ENCODE measurements at regions not wholly inside any gene's neighbourhood (a gene's known extent, or its start where the extent isn't known, plus 50 kb on each side); places are given as distances from the start of the nearest gene placed in this dataset.
"Not testable (repeated sequence)": the region's sequence is repeated elsewhere in the genome, so short reads cannot be mapped to it uniquely, and the experiment has no call there.

GRCh38 chr6:14897831-14898230 lies 348.0 kb upstream of the JARID2 start:
- H3K4me3 ChIP-seq (ENCODE audit: low read length), result no peak overlapping the region
- no peak for TF ChIP-seq ZNF274 (IDR thresholded peaks at IDR 0.05; ENCODE audit: low read depth, low read length)

- not testable (repeated sequence) for H3K4me3 ChIP-seq (ENCODE audit: low read length)
Observed at GRCh38 chr6:14899441-14899840, 346.4 kb upstream of the JARID2 start.

- TF ChIP-seq ZNF274 (IDR thresholded peaks at IDR 0.05; ENCODE audit: low read depth, low read length), result no peak
- H3K4me3 ChIP-seq (ENCODE audit: low read length), result no peak overlapping the region
Observed at GRCh38 chr6:14900919-14901318, 344.9 kb upstream of the JARID2 start.

- H3K4me3 ChIP-seq (ENCODE audit: low read length), result no peak overlapping the region
- no peak for TF ChIP-seq ZNF274 (IDR thresholded peaks at IDR 0.05; ENCODE audit: low read depth, low read length)
Observed at GRCh38 chr6:14903176-14904038, 342.5 kb upstream of the JARID2 start.

- TF ChIP-seq ZNF274 (IDR thresholded peaks at IDR 0.05; ENCODE audit: low read depth, low read length), result no peak
Observed at GRCh38 chr6:14905201-14905600, 340.7 kb upstream of the JARID2 start.

GRCh38 chr6:14906621-14907020 lies 339.2 kb upstream of the JARID2 start:
- TF ChIP-seq ZNF274 (IDR thresholded peaks at IDR 0.05; ENCODE audit: low read depth, low read length), result no peak
- H3K4me3 ChIP-seq (ENCODE audit: low read length), result no peak overlapping the region

More at GRCh38 chr6:14905201-14905600, 340.7 kb upstream of the JARID2 start:
- H3K4me3 ChIP-seq (ENCODE audit: low read length), result no peak overlapping the region

GRCh38 chr6:14910692-14911547 lies 334.9 kb upstream of the JARID2 start:
- TF ChIP-seq ZNF274 (IDR thresholded peaks at IDR 0.05; ENCODE audit: low read depth, low read length), result no peak
- H3K4me3 ChIP-seq (ENCODE audit: low read length), result no peak overlapping the region; the same call in 1 of the 2 replicates

- TF ChIP-seq ZNF274 (IDR thresholded peaks at IDR 0.05; ENCODE audit: low read depth, low read length), result no peak
- H3K4me3 ChIP-seq (ENCODE audit: low read length), result no peak overlapping the region
Observed at GRCh38 chr6:14912226-14912625, 333.6 kb upstream of the JARID2 start.

GRCh38 chr6:14912706-14913105 lies 333.2 kb upstream of the JARID2 start:
- no peak overlapping the region for H3K4me3 ChIP-seq (ENCODE audit: low read length)
- no peak for TF ChIP-seq ZNF274 (IDR thresholded peaks at IDR 0.05; ENCODE audit: low read depth, low read length)

GRCh38 chr6:14913931-14914330 lies 331.9 kb upstream of the JARID2 start:
- no peak overlapping the region for H3K4me3 ChIP-seq (ENCODE audit: low read length)
- no peak for TF ChIP-seq ZNF274 (IDR thresholded peaks at IDR 0.05; ENCODE audit: low read depth, low read length)

- H3K4me3 ChIP-seq (ENCODE audit: low read length), result no peak overlapping the region
- TF ChIP-seq ZNF274 (IDR thresholded peaks at IDR 0.05; ENCODE audit: low read depth, low read length), result no peak
Observed at GRCh38 chr6:14915888-14916832, 329.7 kb upstream of the JARID2 start.

- no peak overlapping the region for H3K4me3 ChIP-seq (ENCODE audit: low read length)
- TF ChIP-seq ZNF274 (IDR thresholded peaks at IDR 0.05; ENCODE audit: low read depth, low read length), result no peak
Observed at GRCh38 chr6:14917109-14917910, 328.6 kb upstream of the JARID2 start.

Data from GM08714 (cell line).